ENCODE measurements at regions not wholly inside any gene's neighbourhood (a gene's known extent, or its start where the extent isn't known, plus 50 kb on each side); places are given as distances from the start of the nearest gene placed in this dataset.

DNA sequence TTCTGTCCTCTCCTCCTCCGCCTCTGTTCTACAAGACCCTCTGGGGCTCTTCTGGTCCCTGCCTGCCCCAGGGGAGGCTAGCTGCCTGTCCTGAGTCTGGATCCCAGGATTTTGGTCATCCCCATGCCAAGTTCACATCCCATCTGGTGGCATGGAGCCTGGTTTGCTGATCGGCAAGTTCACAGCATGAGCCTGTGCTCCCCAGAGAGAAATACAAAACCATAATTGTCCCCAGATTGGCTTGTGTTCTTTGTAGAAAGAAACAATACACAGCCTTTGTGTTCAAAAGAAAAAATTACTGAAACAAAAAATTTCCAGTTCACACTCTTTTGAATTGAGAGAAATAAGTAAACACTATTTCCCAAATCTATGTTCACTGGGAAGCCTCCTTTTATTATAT lies 149.4 kb upstream of the ZC3H12A start:
- TF ChIP-seq, protein P1, sequence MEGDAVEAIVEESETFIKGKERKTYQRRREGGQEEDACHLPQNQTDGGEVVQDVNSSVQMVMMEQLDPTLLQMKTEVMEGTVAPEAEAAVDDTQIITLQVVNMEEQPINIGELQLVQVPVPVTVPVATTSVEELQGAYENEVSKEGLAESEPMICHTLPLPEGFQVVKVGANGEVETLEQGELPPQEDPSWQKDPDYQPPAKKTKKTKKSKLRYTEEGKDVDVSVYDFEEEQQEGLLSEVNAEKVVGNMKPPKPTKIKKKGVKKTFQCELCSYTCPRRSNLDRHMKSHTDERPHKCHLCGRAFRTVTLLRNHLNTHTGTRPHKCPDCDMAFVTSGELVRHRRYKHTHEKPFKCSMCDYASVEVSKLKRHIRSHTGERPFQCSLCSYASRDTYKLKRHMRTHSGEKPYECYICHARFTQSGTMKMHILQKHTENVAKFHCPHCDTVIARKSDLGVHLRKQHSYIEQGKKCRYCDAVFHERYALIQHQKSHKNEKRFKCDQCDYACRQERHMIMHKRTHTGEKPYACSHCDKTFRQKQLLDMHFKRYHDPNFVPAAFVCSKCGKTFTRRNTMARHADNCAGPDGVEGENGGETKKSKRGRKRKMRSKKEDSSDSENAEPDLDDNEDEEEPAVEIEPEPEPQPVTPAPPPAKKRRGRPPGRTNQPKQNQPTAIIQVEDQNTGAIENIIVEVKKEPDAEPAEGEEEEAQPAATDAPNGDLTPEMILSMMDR (IDR thresholded peaks at IDR 0.05; ENCODE audit: low read depth, low read length) = no peak
- DNase-seq (ENCODE audit: extremely low read depth, low read depth) = no peak

DNA sequence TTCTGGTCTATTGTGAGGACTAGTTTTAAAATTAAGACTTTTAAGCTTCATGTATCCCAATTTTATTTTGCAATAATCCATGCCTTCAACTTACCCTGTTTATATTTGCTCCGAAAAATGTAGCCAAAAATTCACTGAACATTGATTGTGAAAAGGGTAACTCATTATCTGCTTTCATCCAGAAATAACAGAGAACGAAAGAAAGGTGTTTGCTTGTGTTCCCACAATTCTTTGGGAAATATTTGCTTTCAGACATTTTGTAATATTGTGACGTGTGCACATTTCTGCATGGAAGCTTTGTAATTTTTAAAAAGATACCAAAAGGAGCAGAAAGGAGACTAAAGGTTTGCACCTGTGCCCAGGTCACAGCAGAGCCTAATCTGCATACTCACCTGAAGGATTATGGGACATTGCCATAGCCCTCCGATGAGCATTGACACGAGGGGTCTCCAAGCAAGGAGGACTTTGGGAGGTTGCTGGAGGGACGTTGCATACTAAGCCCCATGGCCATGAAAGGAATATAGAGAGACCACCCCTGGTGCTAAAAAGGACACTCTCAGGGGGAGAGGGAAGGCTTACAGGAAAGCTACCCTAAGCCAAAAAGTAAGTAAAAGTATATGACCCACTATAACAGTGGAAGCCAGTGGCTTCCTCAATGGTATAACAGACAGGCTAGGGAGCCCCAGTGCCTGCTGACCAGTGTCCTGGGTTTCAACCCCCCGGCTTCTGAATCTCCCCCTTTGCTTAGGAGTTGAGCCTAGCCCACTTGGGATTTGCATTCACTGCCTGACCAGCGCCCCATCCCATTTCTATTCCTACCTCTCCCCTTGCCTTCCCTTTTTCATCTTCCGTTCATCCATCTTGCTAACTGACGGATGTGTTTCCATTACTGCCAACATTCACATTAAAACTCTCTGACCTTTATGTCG lies 148.6 kb upstream of the ZC3H12A start:
- TF ChIP-seq, protein P1 (IDR thresholded peaks at IDR 0.05; ENCODE audit: low read depth, low read length) = no peak
- no peak for DNase-seq (ENCODE audit: extremely low read depth, low read depth)

DNA sequence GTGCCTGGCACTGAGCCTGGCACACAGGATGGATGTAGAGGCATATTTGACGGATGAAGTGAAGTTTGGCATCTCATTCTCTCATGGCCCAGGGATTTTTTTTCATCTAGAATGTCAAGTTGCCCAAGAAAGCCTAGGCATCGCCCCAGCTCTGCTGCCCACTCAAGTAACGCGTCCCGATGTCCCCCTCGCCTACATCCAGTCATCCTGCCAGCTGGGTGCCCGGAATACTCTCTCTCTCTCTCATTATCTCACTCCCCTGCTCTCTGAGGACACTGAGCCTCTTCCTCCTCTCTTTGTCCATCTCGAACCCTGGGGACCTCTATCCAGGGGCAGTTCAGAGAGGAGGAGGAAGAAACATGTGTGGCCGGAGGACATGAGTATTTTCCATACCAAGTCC lies 142.3 kb upstream of the ZC3H12A start:
- TF ChIP-seq, protein P1 (IDR thresholded peaks at IDR 0.05; ENCODE audit: low read depth, low read length) = no peak

DNA sequence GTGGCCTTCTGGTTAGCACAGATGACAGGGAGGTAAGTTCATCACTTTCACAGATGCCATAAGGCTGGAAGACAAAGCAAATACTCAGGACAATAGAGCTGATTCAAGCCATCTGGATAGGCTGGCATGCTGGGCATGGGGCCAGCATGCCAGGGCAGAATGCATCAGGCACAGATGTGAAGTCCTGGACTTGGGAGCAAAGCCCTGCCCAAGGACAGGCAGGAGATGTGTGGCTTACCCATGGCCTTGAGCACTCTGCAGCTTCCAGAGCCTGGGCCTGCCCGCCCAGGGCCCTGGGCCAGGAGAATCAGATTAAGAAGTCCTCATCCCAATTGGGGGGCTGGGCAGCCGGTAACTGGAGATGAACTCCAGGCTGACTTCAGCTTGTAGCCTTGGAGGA lies 135.7 kb upstream of the ZC3H12A start:
- TF ChIP-seq, protein P1 (IDR thresholded peaks at IDR 0.05; ENCODE audit: low read depth, low read length) = no peak
- DNase-seq (ENCODE audit: extremely low read depth, low read depth) = no peak

More for the DNA sequence above, 142.3 kb upstream of the ZC3H12A start:
- DNase-seq (ENCODE audit: extremely low read depth, low read depth) = no peak

DNA sequence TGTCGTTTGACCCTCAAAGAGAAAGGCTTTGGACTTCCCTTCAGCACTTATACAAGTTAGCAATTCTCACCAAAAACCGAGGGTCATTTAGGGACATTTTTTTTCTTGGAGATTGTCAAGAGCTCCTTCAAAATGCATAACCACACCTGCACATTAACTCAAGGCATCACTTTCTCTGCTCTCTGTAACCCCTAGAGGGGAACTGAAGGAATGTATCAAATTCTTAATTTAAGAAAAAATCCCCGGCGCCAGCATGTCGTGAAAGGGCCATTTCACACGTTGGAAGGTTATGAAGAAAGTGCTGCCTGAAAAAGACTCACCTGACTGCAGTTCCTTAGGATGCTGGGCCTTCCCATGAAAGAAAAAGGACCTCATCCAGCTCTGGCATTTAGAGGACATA lies 131.6 kb upstream of the ZC3H12A start:
- DNase-seq (ENCODE audit: extremely low read depth, low read depth) = no peak

DNA sequence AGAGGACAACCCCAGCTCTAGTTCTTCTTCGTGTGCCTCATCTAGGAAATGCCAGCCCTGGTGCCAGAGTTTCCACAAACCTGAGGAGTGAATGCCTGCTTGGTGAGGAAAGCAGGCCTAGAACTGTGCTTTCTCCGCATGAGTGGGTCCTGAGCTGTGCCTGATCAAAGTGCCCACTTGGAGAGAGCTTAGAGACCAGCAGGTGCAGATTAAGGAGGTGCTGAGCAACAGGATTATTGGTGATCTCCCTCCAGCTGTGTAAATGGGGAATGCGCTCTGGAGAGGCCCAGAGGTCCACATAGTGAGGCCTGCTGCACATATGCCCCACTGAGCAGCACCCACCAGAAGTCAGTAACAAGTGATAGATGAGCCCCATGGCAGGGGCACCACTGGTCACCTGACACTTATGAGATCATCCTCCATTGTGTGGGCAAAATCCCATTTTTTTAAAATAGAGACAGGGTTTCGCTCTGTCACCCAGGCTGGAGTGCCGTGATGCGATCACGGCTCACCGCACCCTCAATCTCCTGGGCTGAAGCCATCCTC lies 127.2 kb upstream of the ZC3H12A start:
- TF ChIP-seq, protein P1 (IDR thresholded peaks at IDR 0.05; ENCODE audit: low read depth, low read length) = no peak
- DNase-seq (ENCODE audit: extremely low read depth, low read depth) = no peak

More for the DNA sequence above, 131.6 kb upstream of the ZC3H12A start:
- TF ChIP-seq, protein P1 (IDR thresholded peaks at IDR 0.05; ENCODE audit: low read depth, low read length) = no peak

DNA sequence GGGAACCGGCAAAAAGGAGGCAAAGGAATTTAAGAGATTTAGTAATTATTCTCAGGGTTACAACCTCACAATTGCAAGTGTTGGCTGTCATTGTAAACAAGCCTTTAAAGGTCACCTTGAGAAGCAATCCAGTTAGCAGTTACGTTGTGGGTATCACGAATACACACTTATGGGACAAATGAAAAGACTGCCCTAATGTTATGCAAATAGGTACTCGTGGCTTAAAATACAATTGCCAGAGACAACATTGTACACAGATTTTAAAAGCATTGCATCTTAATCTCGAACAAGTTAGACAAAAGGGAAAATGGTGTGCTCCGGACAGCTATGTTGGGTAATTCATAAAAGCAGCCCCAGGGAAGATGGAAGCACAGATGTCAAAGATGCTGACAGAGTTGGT lies 120.5 kb upstream of the ZC3H12A start:
- no peak for DNase-seq (ENCODE audit: extremely low read depth, low read depth)

More for the DNA sequence above, 120.5 kb upstream of the ZC3H12A start:
- TF ChIP-seq, protein P1 (IDR thresholded peaks at IDR 0.05; ENCODE audit: low read depth, low read length) = no peak
